ENCODE measurements at regions not wholly inside any gene's neighbourhood (a gene's known extent, or its start where the extent isn't known, plus 50 kb on each side); places are given as distances from the start of the nearest gene placed in this dataset.
"Not testable (repeated sequence)": the region's sequence is repeated elsewhere in the genome, so short reads cannot be mapped to it uniquely, and the experiment has no call there.

DNA sequence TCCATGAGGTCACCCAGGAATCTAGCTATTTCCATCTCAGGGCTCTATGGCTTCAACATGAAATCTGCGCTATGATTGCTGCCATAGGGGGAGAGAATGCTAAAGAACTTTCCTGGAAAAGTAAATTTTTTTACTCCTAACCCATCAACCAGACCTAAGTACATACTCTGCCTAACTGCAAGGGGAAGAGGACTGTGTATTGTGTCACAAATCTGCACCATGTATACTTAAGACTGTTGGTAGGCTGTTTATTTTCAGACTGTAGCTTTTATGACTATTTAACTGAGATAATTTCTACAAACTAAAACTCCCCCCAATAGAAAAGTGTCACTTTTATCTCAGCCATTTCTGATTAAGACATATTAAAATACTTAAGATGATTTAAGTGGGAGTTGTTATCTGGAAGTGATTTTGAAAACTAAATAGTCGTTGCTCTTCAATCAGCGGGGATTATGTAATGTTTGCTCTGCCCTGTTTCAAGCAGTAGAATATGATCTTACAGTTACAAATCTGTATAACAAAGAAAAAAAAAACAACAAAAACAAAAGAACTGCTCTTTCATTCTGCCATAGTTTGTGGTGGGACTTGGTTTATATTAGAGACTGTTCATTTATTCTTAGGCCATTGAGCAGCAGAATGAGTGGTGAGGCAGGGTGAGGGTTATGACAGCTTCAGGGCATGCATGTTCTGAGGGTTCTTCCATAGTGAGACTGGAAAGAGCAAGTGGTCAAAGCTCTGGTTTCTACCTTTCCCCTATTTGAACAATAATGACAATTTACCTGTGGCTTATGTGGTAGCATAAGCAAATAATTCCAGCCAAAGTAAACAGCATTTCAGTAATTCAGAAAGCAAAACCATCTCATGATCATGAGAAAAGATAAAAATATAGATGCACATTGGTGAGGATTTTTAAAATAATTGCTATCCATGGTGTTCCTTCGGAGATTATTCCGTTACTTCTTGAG, 126.3 kb upstream of the CEP162 start:
- DNase-seq = no peak

DNA sequence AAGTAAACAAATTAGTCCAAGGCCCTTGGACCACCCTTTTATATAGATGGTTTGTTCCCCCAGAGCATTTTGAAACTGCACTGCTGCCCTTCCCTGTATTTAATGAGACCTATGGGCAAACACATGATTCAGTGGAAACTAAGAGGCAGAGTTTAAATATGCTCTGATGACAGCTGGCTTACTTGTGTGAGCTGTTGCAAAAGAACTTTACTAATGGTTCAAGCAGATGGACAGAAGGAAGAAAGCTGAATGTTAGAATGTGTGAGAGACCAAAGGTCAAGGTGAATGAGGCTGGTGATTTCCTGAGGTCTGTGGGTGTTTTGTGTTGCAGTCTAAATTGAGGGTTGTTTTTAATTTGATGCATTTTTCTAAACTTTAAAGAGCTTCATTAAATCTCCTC, 123.0 kb upstream of the CEP162 start:
- no peak for DNase-seq

DNA sequence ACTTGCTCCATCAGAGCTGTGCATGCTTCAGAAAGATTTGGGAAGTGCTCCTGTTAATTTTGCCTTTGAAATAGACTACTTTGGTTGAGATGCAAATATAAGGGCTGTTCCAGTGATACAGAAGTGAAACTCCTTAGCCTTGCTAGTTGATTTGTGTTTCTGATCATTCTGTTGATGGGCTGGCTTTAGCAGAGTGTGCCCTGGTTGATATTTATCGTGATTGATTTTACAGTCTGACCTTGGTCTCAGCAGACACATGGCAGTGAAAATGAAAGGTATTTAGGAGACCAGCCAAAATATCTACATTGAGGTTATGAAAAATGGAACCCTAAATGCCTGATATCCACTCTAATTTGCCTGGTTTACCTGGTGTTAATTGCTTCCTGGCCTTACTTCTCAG, 122.1 kb upstream of the CEP162 start:
- no peak for DNase-seq

DNA sequence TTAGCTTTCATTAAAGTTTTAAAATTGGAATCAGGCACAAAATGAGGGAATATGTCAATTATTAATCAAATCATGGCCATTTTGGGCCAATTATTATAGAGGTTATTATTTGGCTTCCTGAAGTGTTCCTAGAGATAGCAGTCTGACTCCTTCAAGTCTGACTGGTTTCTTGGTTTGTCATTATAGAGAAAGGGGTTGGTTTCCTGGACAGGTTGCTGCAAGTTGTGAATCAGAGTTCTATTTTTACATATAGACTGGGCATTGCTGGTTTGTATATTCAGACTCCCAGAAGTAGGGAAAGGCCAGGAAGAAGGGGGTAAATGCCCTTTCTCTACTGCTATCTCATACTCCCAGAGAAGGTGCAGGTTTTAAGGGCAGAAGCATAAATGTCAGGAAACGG, 121.4 kb upstream of the CEP162 start:
- DNase-seq = no peak

DNA sequence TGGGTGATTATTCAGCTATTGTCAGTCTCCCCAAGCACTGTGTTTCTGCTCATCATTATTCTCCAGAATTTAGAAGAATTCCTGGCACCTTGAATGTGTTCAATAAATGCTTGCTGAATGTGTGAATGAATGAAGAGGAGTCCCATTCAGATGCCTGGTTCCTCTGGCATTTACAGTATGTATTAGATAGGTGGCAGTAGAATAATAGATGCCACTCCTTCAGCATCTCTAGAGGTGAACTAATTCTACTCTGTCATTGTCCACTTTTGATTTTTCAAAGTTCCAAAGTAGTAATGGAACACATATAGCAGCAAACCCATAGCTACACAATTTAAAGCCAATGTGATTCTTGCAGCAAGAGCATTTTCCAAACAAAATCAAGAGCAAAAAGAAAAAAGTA, 118.9 kb upstream of the CEP162 start:
- DNase-seq = no peak

DNA sequence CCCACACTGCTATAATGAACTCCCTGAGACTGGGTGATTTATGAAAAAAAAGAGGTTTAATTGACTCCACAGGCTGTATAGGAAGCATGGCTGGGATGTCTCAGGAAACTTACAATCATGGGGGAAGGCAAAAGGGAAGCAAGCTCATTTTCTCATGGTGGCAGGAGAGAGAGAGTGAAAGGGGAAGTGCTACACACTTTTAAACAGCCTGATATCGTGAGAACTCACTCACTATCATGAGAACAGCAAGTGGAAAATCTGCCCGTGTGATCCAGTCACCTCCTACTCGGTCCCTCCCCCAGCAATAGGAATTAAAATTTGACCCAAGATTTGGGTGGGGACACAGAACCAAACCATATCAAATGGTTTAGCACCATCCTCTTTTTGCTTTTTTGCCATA, 116.6 kb upstream of the CEP162 start:
- DNase-seq = no peak

DNA sequence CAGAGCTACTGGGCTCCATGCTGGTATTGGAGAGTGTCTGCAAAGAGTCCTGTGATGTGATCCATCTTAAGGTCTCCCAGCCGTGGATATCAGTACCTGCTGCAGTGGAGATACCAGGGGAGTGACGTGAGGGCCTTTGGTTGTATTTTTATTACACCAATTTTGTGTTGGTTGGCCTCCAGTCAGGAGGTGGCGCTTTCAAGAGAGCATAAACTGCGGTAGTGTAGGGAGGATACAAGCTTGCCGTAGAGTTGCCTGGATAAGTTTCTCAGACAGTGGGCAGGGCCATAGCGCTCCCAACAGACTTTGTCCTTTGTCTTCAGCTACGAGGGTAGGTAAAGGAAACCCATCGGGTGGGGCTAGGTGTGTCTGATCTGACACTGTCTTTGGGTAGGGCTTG, 113.0 kb upstream of the CEP162 start:
- no peak for DNase-seq

DNA sequence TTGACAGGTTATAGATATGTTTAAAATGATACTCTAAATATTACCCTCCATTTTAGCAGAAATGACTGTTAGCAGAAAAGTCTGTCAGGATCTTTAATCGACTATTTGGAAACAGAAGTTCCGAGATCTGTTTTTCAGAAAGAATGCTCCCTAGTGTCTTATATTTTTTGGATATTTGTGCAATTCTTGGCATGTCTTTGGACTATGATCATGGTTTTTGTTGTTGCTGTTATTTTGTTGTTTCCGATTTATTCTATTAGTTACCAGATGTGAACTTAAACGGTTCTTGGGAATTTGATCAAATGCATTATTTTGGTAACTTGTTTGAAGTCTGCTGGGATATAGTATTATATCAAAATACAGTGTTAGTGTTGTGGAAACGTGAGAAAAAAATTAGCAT, 106.4 kb upstream of the CEP162 start:
- no peak for DNase-seq

DNA sequence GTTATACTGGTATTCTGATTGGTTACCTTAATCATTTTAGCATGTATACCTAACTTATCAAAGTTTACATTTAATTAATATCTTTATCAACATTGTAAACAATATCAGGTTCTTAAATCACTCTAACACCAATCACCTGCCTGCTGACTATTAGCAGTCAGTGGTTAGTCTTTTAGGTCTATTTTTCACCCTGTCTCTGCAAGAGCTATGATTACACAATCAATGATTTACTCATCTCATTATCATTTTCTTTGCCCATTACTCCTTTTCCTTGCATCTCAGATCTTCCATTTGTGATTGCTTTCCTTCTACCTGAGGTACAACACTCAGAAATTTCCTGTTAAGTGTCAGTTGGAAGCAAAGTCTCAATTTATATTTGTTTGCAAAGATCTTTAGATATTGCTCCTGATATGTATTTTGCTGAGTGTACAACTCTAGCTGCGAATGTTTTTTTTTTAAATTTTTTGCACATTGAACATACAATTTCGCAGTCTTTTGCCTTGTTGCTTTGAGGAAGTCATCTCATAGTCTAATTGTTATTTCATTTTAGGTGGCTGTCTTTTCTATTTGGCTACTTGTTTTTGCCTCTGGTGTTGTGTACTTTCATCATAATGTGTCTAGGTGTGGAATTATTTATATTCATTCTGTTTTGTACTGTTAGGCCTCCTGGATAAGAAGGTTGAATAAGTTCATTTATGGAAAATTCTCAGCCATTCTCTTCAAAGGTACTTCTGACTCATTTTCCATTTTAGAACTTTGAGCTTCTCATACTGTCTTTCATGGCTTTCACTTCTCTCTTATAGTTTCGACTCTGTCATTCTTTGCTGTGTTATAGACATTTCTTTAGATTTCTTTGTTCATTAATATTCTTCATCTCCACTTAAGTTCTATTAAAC, 104.9 kb upstream of the CEP162 start:
- no peak for DNase-seq

DNA sequence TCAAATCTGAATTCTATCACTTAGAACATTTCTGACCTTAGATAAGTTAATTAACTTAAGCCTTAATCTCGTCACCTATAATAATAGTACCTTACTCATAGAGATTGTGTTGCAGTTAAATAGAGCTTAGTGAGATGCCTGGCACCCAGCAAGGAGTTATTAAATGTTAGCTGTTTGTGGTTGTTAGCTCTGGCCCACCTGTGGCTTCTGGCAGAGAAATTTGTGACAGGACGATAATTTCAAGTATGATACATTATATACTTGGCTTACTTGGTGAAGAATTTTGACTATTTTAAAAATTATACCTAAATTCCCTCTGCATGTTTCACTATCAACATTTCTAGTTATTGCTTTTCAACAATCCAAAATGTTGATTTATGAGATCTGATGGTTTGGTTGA, 102.9 kb upstream of the CEP162 start:
- no peak for DNase-seq

DNA sequence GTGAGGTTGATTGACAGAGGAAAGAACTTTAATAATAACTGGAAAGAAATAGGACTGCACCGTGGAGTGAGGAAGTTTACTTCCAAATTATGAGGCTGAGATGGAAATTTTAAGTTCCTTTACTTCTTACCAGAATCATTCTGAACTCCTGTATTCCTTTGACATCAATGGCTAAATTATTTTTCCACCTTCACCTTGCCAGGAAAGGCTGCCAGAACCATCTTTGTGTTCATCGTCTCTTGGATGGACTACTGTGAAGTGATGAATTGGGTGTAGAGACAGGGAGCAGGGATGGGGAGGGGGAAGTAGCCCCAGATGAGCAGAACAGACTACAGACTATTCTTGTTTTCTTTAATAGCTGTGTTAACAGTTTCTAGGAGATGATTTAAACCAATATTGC, 102.1 kb upstream of the CEP162 start:
- no peak for DNase-seq

DNA sequence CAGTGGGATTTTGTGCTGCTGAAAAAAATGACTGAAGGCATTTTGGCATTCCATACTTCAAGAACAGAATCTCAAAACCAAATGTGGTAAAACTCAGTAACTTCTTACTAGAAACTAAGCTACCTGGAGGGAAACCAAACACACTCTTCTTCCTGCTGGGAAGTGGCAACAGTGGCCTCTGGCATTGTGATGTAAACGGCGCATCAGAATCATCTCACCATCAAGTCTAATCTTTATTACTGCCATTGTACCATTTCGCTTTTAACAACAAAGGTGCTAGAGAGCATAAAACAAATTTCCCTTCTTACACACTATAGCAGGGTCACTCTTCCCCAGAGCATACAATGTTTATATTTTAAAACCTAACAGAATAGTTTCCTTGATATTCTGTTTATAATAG, 101.6 kb upstream of the CEP162 start:
- DNase-seq = no peak

DNA sequence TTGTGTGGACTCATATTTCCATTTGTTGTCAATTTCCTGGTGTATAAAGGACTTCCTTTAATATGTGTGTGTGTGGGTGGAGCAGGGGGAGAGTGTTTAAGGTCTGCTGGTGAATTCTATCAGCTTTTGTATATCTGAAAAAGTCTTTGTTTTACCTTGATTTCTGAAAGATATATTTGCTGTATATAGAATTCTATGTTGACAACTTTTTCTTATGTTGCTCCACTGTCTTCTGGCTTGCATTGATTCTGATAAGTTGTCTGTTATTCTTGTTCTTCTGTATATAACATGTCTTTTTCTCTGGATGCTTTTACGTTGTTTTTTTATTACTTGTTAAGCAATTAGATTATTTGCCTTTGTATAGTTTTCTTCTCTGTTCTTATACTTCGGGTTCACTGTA, 90.0 kb upstream of the CEP162 start:
- no peak for DNase-seq

DNA sequence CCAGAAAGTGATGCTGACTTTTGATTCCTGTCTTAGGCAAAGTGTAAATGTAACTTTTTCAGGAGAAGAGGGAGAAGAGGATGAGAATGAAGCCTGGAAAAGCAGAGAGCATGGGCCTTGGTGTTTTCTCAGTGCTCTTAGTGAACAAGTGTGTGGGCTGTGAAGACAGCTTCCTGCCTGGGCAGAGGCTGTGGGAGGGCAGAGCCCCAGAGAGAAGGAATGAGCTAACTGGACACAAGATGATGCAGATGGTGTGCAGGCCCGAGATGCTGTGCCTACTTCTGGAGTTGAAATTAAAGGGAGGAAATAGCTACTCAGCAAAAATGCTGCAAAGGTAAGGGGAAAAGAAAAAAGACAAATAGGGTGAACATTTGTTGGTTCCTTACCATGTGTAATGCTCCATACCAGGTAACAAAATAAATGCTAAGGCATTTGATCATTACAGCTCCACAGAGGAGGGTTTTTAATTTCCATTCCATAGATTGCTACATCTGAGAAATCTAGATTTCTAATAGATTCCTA, 87.0 kb upstream of the CEP162 start:
- DNase-seq = no peak

DNA sequence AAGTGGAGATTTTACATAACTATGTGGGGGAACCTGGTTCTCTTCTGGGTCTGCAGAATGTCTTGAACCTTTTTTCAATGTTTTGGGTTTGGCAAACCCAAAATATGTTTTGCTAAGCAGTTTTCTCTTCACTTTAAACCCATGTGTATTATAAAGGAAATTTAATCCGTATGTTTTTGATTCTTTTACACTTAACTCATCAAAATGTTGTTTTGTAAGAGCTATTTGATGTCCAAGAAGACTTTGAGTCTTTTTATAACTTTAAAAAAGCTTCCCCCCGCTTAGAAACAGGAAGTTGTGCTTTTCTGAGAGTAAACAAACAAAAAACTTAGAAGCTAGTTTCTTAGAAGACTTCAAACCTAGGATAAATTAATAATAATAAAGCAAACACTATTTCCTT, 81.9 kb upstream of the CEP162 start:
- DNase-seq = no peak

DNA sequence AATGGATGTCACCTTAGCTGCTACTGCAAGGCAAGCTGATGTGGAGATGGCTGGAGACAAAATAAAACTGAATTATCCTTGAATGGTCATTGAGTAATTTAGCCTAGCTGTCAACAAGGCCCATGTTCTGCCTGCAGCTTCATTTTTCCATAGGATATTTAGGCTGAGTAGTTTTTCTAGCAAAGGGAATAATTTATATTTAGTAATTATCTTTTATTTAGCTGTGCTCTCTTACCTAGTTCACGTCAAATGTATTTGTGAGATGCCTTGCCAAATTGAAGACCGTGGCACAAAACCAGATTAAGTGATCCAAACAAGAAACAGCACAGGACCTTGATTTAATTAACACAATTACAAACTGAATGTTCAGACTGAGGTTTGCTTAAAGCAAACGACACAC, 77.4 kb upstream of the CEP162 start:
- DNase-seq = no peak

DNA sequence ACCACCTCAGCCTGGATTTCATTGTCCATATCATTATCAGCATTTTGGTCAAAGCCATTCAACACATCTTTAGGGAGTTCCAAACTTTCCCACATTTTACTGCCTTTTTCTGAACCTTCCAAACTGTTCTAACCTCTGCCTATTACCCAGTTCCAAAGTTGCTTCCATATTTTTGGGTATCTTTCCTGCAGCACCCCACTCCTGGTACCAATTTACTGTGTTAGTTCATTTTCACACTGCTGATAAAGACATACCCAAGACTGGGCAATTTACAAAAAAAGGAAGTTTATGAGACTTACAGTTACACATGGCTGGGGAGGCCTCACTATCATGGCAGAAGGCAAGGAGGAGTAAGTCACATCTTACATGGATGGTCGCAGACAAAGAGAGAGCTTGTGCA, 63.6 kb upstream of the CEP162 start:
- DNase-seq = not testable (repeated sequence)

DNA sequence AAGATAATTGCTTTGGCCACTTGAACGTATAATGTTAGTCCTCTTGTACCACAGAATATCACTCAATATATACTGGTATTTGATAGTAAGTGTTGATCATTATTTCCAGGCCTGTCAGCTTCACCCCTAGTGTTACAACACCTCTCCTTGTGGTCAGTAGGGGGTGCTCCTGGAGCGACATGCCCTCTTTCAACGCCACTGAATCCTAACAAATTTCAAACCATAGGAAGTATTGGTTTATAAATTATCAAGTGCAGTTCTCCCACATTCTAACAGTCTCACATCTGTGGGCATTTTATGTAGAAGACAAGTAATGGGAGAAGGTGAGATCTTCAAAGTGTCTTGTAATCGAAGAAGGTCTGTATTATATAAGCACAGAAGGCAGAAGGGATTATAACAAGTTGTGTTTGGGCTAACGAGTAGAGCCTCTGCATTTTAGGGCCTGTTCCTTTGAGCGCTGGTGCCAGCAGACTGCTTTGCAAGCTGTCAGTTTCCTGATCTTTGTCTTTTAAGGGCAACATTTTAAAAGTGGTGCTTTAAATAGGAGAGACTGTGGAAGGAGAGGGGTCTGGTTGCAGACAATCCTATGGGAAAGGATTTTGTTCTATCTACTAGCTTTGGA, 57.1 kb upstream of the CEP162 start:
- no peak for DNase-seq

DNA sequence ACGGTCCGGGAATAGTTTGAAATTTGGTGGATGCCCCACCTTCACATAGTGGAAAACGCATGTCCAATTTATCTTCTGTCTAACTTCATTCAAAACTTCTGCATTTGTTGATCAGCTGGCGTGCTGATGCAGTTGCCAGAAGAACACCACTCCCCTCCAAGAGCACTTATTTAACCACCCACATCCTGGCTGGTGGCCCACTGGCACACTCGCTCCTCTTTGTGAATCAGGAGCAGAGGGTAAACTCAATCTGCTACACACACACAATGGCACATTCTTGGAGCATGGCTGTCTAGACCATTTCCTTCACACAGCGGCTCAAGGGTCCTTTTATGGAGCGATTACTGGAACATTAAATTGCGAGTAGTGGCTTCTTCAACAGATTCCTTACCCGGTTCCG, 55.1 kb upstream of the CEP162 start:
- no peak for DNase-seq

DNA sequence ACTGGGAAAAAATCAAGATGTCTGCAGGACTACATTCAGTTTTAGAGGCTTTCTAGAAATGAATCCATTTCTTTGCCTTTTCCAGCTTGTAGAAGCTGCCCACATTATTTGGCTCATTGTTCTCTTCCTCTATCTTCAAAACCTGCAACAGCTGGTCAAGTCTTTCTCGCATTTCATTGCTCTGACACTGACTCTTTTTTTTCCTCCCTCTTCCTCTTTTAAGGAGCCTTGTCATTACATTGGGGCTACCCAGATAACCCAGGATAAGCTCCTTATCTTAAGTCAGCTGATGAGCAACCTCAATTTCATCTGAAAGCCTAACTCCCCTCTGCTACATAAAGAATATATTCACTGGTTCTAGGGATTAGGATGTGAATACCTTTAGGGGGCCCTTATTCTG, 53.2 kb upstream of the CEP162 start:
- no peak for DNase-seq

DNA sequence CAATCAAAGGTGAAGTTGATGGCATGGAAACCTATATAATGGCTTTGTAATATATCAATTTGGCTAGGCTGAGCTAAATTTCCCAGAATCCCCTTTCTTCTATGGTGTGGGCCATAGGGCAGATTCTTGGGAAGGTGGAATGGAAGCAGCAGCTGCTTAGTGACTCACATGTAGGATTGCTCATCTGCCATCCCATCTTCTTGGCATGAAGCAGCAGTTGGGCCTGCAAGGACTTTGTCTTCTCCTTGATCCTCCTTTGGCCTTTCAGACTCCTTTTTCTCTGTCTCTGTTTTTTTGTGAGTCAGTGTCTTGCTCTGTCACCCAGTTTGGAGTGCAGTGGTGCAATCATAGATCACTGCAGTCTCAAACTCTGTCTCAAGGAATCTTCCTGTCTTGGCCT, 52.6 kb upstream of the CEP162 start:
- DNase-seq = no peak

DNA sequence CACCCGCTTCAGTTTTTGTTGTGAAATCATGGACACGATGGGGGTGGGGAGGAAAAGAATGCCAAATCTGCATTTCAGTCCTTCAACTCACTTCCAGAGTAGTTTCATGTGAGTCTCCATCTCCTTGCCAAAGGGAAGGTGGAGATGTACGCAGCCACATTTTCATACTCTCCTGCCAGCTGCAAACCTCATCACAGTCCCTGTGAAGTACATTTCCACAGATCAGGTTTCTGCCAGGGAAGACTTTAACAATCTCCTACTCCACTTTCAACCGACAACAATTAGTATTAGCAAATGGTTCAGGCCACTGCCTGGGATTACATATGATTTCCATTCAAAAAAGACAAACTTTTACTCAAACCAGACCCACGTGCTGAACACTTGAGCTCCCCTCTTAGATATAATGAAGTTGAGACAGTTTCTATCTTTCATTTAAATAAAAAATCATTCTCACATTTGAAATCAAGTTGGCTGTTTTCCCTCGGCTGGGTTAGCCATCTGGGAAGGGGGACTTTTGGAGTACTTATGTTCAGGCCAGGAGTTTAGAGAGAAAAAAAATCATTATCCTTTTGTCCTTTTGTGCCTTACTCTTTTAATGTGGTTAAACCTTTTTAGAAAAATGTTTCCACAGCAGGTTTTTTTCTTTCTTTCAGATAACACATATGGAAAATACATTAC, 51.0 kb upstream of the CEP162 start:
- DNase-seq = peak; percentile 24

Data from renal pelvis (tissue), 1 donor.